ENCODE measurements at regions not wholly inside any gene's neighbourhood (a gene's known extent, or its start where the extent isn't known, plus 50 kb on each side); places are given as distances from the start of the nearest gene placed in this dataset.

DNA sequence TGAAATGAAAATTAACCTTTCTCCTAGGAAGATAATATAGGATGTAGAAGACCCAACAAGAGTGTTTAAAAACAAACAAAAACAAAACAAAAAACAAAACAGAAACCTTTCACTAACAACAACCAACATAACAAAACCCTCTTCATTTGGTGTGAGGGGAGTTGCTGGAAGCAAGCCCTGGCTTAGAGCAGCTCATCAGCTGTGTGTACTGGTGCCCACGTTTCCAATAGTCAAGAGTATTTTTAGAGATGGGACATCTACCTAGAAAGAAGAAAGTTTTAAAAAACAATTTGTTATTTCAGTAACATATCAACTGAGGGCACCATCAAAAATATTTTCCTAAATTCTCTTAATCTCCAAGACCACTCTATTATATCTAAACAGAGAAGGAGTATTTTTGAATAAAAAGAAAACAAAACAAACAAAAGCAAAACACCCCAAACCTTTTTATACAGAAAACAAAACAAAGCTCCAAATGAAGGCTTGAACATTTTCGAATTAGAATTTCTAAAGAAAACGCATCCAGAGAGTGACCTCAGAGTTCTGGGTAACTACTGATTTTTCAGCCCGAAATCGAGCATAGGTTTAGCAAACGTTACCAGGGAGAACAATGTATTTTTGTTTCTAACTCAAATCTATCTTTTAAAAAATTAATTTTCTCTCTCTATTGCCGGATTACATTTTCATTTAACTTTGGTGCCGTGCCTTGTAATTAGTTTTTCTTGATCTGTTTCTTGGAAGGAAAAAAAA lies 134.6 kb downstream of the INSIG2 start:
- no peak for DNase-seq

- no peak for DNase-seq
Observed at GRCh38 chr2:118222273-118222594, 134.0 kb downstream of the INSIG2 start.

DNA sequence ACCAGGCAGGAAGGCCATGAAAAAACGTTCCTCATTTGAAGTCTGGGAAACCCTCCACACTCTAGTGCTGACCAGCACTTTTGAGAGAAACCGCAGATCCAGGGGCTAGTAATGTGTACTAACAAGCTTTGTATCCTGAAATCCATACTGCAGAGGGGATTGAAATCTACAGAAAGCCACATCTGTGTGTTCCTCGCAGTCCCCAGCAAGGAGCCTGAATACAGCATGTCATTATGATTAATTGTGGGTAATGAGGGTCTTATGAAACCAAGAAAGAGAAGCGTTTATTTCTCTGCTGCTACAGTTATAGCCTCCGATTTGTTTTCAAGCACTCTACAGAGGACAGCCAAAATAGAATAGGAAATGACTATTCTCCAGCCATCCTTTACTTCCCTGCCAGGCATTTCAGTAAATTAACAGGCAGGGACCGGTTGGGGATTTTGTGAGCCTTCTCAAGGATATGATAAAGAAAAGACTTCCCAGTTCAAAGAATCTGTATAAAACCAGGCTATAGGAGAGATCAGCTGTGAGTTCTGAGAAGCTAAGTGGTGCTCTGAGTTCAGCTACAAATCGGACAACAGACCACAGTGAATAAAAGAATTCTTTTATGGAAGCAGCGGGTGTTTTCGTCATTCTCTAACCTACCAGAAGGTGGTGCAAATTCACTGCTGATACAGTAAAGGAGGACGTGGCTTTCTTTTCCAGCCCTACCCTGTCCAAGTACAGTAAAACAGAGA lies 133.4 kb downstream of the INSIG2 start:
- DNase-seq = no peak

GRCh38 chr2:118219611-118220010 lies 131.3 kb downstream of the INSIG2 start:
- no peak for DNase-seq

DNA sequence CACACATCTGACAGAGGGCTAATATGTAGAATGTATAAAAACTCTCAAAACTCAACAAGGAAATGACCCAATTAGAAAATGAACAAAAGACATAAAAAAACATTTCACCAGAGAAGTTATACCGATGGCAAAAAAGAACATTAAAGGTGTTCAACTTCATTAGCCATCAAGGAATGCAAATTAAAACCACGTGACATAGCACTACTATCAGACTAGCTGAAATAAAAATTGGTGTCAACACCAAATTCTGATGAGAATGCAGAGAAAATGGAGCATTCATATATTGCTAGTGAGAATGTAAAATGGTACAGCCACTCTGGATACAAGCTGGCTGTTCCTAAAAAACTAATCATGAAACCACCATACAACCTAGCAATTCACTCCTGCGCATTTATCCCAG lies 128.0 kb downstream of the INSIG2 start:
- DNase-seq = no peak

DNA sequence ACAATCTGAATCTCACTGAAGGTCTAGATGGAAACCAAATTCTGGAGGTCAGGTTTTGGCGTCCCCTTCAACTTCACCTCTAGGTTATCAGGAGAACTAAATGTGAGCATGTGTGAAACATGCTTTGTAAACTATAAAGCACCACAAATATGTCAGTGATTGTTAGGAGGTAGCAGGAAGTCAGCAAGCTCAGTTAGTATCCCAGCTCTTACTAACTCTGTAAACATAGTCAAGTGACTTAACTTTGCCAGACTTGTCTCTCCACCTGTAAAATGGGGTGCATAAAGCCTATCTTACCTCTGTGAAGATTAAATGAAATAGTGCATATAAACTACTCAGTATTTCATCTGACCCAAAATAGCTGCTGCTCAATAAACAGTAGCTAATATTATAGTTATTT lies 121.5 kb downstream of the INSIG2 start:
- DNase-seq = no peak

DNA sequence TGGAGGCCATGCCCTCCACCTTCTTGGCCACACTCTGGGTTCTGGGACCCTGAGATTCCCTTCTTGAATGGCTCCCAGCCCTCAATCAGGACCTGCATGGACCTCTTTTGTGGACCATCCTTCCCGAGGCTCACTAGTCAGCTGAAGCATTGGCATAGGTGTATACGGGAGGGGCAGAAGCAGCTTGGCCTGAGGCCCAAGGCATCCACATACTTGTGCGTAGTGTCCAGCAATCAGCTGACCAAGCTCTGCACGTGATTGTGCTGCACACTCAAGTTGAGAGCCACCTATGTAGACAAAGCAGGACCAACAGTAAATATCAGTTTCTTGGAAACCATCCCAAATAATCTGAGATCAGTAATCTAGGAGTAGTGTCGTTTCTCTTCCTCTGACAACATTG lies 119.6 kb downstream of the INSIG2 start:
- no peak for DNase-seq

DNA sequence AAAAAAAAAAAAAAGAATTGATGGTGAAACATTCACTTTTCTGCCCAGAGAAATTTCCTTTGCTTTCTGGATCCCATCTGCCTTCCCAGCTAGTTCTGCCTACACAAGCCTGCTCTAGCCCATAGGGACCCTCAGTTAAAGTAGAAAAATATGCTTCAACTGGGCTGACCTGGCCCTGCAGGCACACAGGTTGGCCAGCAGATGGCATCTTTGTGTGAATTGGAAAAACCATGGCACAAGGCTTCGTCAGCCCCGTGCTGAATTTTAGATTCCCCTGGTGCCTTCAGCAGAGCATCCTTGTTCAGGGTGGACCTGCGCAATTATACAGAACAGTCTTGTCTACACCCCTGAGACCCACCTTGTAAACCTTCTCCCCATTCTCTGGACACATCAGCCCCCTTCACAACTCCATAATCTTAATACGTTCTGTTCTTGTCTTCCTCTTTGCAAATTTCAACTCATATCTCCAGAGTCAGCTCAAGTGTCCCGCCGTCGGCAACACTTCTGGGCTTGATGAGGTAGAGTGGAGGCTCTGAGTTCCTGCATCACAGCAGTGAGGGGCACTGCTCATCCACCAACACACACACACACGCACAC lies 114.5 kb downstream of the INSIG2 start:
- DNase-seq = peak; percentile 48

DNA sequence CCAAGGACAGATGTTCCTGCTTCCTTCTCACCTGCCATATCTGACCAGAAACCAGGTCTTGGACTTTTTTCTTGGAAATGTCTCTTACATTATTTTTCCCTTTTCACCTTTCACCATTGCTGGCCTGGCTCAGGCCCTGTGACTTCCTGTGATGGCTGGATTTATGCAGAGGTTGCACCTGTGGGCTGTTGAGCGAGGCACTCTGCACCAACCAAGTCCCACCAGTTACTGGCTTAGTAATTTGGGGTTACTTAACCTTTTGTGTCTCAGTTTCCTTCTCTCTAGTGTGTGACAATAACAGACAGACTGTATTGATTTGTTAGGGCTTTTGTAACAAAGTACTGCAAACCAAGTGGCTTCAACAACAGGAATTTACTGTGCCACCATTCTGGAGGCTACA lies 110.0 kb downstream of the INSIG2 start:
- DNase-seq = no peak

- DNase-seq = no peak
Observed at GRCh38 chr2:118197011-118197675, 108.9 kb downstream of the INSIG2 start.

GRCh38 chr2:118190474-118190873 lies 102.2 kb downstream of the INSIG2 start:
- DNase-seq = no peak

- DNase-seq = no peak
Observed at GRCh38 chr2:118186858-118187254, 98.6 kb downstream of the INSIG2 start.

GRCh38 chr2:118186110-118186857 lies 98.0 kb downstream of the INSIG2 start:
- DNase-seq = peak; percentile 88

- peak; percentile 59 for DNase-seq
Observed at GRCh38 chr2:118185210-118186109, 97.2 kb downstream of the INSIG2 start.

DNA sequence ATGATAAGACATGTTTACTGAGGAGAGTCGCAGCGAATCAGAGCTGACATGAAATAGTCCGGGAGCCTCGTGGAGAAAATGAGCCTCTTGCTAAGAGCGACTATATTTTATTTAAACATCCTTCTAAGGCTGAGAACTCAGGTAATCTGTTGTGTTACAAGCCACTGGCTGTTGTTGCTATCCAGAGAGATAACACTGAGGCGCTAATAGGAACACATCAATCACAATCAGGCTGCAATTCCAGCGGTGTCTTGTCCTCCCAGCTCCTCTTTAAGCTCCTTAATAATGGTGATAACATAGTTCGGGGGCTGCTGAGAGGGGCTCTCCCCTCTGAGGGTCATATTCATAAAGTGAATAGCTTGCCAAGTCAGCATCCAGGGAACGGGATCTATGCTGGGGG lies 95.1 kb downstream of the INSIG2 start:
- DNase-seq = no peak

- DNase-seq = no peak
Observed at GRCh38 chr2:118179445-118179844, 91.2 kb downstream of the INSIG2 start.

GRCh38 chr2:118177884-118178283 lies 89.6 kb downstream of the INSIG2 start:
- DNase-seq = no peak

- DNase-seq = no peak
Observed at GRCh38 chr2:118177318-118177717, 89.0 kb downstream of the INSIG2 start.

- DNase-seq = no peak
Observed at GRCh38 chr2:118176601-118177000, 88.3 kb downstream of the INSIG2 start.

DNA sequence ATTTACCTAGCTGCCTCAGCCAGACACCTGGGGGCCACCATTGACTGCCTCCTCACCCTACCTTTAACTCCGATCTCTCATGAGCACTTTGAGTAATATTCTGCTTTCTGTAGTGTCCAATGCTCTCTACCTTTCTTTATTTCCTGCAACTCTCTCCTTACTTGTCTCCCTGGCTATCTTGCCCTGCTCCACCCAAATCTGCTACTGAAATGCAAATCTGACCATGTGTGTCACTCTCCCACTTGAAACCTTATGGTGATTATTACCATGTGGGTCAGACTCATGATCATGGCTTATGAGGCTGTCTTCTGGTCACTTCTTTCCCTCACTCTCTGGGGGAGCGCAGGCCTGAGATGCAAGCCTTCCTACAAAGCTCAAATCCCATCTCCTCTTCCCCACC lies 83.3 kb downstream of the INSIG2 start:
- DNase-seq = no peak

- DNase-seq = peak; percentile 15
Observed at GRCh38 chr2:118169359-118170005, 81.2 kb downstream of the INSIG2 start.

Data from stimulated activated CD4-positive, alpha-beta T cell treated with anti-CD3 and anti-CD28 coated beads, Interleukin-4, amount 100 ng/mL, for 1 hour (primary cell).